Ovary (tissue), 7 donors: ENCODE measurements at regions not wholly inside any gene's neighbourhood (a gene's known extent, or its start where the extent isn't known, plus 50 kb on each side); places are given as distances from the start of the nearest gene placed in this dataset.

ENCODE experiments used
- DNase-seq, 5 donors: peaks; one replicate each; pipeline ENCODE4 v3.0.0-alpha.2; 2019 to 2020
- H3K27ac ChIP-seq, 2 donors: fragments of 200-600 bp; one replicate each; pipeline versions ENCODE4 v1.5.1 to v1.8.0; 2019 to 2022
- H3K27me3 ChIP-seq: fragments of 200-600 bp; one replicate; pipeline ENCODE4 v1.8.0; 2022
- H3K36me3 ChIP-seq: fragments of 200-600 bp; sonication (generic); one replicate; pipeline ENCODE4 v1.5.1; 2019
- H3K4me1 ChIP-seq: one replicate; pipeline ENCODE4 v1.8.1; 2013; ENCODE audit warnings: mild to moderate bottlenecking, moderate library complexity; ENCODE audit not compliant: insufficient read depth
- H3K4me3 ChIP-seq: fragments of 200-600 bp; sonication (generic); one replicate; pipeline ENCODE4 v1.5.1; 2017
- H3K9me3 ChIP-seq, 2 donors: fragments of 200-600 bp in 1 of 2; sonication (generic) in 1 of 2; one replicate each; pipeline versions ENCODE4 v1.5.1 to v1.8.1; 2013 to 2019; ENCODE audit warnings: mild to moderate bottlenecking in 1 of 2, moderate library complexity in 1 of 2
- EP300 ChIP-seq: sonication (generic); formaldehyde crosslinking; IDR thresholded peaks from one replicate; pipeline ENCODE4 v1.6.1; 2017; ENCODE audit warnings: antibody characterized with exemption
- POLR2A ChIP-seq: fragments of 450-650 bp; IDR thresholded peaks from one replicate; pipeline ENCODE4 v1.6.1; 2017; ENCODE audit warnings: antibody characterized with exemption, mild to moderate bottlenecking, moderate library complexity
- WGBS, 3 donors: extraction: QIAGEN DNeasy Blood & Tissue Kit in 1 of 3; methylation state at CpG; one replicate each; pipeline versions ENCODE4 v1.1.5 to v1.1.7; 2013 to 2017; 5-methylcytosine and 5-hydroxymethylcytosine counted together
- intact Hi-C, 4 donors: fragments of 100-400 bp; cut with DNase I; formaldehyde crosslinking; loops; one replicate each; pipeline versions ENCODE4 v1.11.0 to v1.15.1; 2022 to 2023
- TF ChIP-seq, protein P1 (sequence below), 3 donors: fragments of 450-650 bp in 2 of 3; fragments of 200-600 bp in 1 of 3; IDR thresholded peaks; one replicate each; pipeline versions ENCODE4 v1.5.1 to v1.8.0; 2016 to 2022; ENCODE audit warnings: antibody characterized with exemption in 3 of 3, mild to moderate bottlenecking in 1 of 3
- donor health status: DM: no; HTN: no; CAD: no; lungs with moderate emphysema.
- donor health status: DM: no; HTN: no; CAD: no.
- donor health status: Bipolar disorder and iron deficiency.
- donor health status: DM: no; HTN: no; CAD: no.
- donor health status: DM: yes; HTN: yes; CAD: no.

DNA sequence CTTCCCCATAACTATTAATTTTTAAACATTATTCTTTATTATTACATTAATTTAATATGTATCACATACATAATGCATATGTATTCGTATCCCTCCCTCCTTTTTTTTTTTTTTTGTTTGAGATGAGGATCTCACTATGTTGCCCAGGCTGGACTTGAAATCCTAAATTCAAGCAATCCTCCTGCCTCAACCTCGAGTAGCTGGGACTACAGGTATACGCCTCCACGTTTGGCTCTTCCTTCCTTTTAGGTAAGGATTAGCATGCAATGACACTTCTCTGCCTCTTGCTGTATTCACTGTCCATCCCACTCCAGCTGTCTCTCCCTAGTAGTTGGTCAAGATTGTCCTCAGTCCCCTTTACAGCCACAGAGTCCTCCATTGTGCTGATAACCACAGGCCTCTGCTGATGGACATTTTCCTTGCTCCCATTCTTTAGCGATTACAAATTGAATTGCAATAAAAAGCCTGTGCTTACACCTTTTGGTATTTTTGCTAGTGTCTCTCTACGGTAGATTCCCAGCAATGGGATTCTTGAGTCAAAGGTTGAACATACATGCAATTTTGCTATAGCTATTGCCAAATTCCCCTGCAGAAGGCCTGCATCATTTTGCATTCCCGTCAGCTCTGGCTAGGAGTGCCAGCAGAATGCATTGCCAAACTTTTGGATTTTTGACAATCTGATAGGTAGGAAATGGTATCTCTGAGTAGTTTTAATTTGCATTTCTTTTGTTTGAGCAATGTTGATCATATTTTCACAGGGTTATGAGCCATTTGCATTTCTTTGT lies 156.6 kb downstream of the SMAD6 start:
- H3K36me3 ChIP-seq, result no peaks in the 10 kb centered on the region
- H3K4me1 ChIP-seq, result no peaks in the 10 kb centered on the region
- DNase-seq, result no peak
- H3K4me3 ChIP-seq, result no peak overlapping the region
- WGBS, 3 donors, result 72 to 75% (median 72%) methylated on average over 7 of the region's 7 CpGs
- intact Hi-C loops, result loop anchor here in 1 of 4 donors (10.0 kb wide), 1 partner anchor 344 kb away; no protein-coding TSS in a partner anchor
- TF ChIP-seq, protein P1, sequence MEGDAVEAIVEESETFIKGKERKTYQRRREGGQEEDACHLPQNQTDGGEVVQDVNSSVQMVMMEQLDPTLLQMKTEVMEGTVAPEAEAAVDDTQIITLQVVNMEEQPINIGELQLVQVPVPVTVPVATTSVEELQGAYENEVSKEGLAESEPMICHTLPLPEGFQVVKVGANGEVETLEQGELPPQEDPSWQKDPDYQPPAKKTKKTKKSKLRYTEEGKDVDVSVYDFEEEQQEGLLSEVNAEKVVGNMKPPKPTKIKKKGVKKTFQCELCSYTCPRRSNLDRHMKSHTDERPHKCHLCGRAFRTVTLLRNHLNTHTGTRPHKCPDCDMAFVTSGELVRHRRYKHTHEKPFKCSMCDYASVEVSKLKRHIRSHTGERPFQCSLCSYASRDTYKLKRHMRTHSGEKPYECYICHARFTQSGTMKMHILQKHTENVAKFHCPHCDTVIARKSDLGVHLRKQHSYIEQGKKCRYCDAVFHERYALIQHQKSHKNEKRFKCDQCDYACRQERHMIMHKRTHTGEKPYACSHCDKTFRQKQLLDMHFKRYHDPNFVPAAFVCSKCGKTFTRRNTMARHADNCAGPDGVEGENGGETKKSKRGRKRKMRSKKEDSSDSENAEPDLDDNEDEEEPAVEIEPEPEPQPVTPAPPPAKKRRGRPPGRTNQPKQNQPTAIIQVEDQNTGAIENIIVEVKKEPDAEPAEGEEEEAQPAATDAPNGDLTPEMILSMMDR (IDR thresholded peaks at IDR 0.05), result no peak
- TF ChIP-seq EP300, result no peak
- no peak for TF ChIP-seq POLR2A
- H3K27me3 ChIP-seq, result no peaks in the 10 kb centered on the region
- H3K9me3 ChIP-seq, result no peaks in the 10 kb centered on the region
- H3K27ac ChIP-seq, result no peak overlapping the region

DNA sequence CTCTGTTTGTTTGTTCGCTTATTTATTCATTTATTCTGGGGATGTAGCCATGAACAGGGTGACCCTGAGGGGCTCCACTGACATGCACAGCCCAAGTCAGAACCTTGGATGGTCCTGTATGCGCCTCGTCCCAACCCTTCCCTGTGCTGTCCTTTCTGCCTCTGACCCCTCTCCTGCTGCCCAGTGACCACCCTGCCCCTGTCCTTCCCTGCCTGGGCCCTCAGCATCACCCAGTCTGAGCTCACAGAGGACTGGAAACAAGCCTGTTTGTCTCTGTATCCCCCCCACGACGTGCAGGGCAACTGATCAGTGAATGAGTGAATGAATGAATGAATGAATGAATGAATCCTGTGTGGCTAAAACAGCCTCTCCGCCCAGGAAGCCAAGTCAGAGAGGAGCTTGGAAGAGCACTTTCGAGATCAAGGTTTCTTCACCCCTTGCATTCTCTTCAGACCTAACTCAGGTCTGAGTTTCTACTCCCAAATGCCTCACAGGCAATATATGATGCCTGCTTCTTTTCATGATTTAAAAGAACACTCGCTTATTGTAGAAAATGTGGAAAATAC lies 157.7 kb downstream of the SMAD6 start:
- DNase-seq, result peak in 1 of 5 donors; percentile 9
- intact Hi-C loops, result loop anchor here in 1 of 4 donors (10.0 kb wide), 1 partner anchor 345 kb away; no protein-coding TSS in a partner anchor
- 92 to 94% (median 93%) methylated on average over 8 of the region's 8 CpGs for WGBS, 3 donors
- Histone ChIP-seq H3K4me1 (no peaks in the 10 kb centered on the region), H3K9me3 (no peaks in the 10 kb centered on the region), H3K4me3 (no peak overlapping the region), H3K27ac (no peak overlapping the region), H3K27me3 (no peaks in the 10 kb centered on the region), H3K36me3 (no peaks in the 10 kb centered on the region)
- TF ChIP-seq, protein P1 (IDR thresholded peaks at IDR 0.05), result no peak
- TF ChIP-seq POLR2A, result no peak
- no peak for TF ChIP-seq EP300

DNA sequence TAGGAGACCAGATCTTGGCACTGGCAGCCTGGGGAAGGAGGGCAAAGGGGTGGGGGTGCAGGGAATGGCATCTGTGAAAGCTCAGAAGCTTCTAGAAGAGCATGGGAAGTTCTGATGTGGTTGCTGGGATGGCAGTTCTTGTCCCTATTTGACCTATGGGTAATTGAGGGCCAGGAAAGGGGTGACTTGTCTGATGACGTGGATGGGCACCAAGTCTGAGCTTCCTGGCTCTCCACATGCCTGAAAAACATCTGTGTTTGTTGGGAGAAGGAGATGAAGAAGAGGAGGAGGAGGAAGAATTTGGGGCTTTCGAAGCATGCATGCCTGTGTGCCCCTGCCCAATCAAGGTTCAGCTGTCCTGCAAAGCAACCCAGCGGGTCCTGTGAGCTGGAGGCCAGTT lies 158.8 kb downstream of the SMAD6 start:
- Histone ChIP-seq H3K27me3 (no peaks in the 10 kb centered on the region), H3K27ac (no peak overlapping the region), H3K9me3 (no peaks in the 10 kb centered on the region), H3K4me1 (no peaks in the 10 kb centered on the region), H3K36me3 (no peaks in the 10 kb centered on the region), H3K4me3 (no peak overlapping the region)
- WGBS, 3 donors, result 89 to 96% (median 95%) methylated on average over 3 of the region's 3 CpGs
- DNase-seq, result no peak
- no peak for TF ChIP-seq EP300
- TF ChIP-seq POLR2A, result no peak
- TF ChIP-seq, protein P1 (IDR thresholded peaks at IDR 0.05), result no peak
- intact Hi-C loops, result no loop called here

DNA sequence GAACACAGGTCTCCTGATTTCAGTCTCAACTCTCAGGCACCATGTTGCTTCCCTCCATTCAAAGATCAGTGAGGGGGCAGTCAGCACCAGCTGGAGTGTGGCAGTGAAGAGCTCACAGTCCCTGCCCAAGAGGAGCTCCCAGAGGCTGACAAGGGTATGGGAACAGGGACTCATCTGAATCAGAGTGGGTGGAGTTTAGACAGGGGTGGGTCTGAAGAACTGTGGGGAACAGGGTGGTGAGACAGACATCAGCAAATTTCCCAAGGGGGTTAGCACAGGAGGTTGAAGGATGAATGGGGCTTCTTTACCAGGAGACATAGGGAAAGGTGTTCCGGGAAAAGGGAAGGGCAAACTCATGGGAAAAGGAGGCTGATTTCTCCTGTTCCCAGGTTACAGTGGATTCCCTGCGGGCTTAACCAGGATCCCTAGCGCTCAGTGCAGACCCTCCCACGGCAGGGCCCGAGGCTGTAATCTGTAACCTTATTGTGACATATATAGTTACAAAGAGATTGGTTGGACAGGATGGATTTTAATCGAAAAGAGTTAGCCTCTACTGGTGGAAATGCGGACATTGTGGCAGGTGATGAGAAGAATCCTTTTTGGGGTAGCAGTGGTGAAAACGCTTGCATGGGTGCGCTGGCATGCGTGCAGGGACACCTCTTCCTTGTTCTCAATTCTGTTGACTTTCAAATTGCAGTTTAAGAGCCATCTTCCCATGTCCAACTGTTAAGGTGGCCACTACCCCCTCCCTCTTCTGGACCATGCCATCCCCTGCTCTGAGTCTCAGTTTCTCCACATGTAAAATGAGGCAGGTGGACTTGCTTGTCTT lies 160.3 kb downstream of the SMAD6 start:
- no peaks in the 10 kb centered on the region for H3K4me1 ChIP-seq
- intact Hi-C loops, result no loop called here
- no peak overlapping the region for H3K27ac ChIP-seq
- no peaks in the 10 kb centered on the region for H3K36me3 ChIP-seq
- 76 to 89% (median 79%) methylated on average over 10 of the region's 10 CpGs for WGBS, 3 donors
- no peaks in the 10 kb centered on the region for H3K9me3 ChIP-seq
- no peak for TF ChIP-seq EP300
- TF ChIP-seq POLR2A, result no peak
- no peak overlapping the region for H3K4me3 ChIP-seq
- H3K27me3 ChIP-seq, result no peaks in the 10 kb centered on the region
- DNase-seq, result peak in 1 of 5 donors; percentile 11
